H1 (cell line): ENCODE measurements at regions not wholly inside any gene's neighbourhood (a gene's known extent, or its start where the extent isn't known, plus 50 kb on each side); places are given as distances from the start of the nearest gene placed in this dataset.

Experiments used
- CTCF ChIA-PET: fragments of 300-600 bp; sonication (Branson Sonifier 250); formaldehyde crosslinking; loops from one replicate; lab custom pipeline; 2021; ENCODE audit not compliant: partially characterized antibody; lab: Charles Lee
- POLR2A ChIA-PET: fragments of 300-600 bp; sonication (Branson Sonifier 250); formaldehyde crosslinking; loops from one replicate; lab custom pipeline; 2021; ENCODE audit warnings: inconsistent platforms; ENCODE audit not compliant: partially characterized antibody; lab: Charles Lee
- DNase-seq, 2 experiments: peaks; one replicate each; pipeline versions ENCODE4 v3.0.0 to v3.0.0-alpha.2; 2010 to 2022; ENCODE audit warnings: low spot score in 2 of 2, low read depth in 1 of 2, mixed read lengths in 1 of 2
- FAIRE-seq: peaks from 2 replicates; lab custom pipeline; 2011; peaks lifted over from hg19 to GRCh38; lab: Jason Lieb, UNC
- H2AFZ ChIP-seq: 2 replicates; pipeline ENCODE4 v1.8.1; 2012; ENCODE audit warnings: low read length, inconsistent platforms
- H2AK5ac ChIP-seq: 2 replicates; pipeline ENCODE4 v1.6.1; 2013; ENCODE audit warnings: low read depth, low read length
- H2BK120ac ChIP-seq: replicated peaks from 2 replicates; pipeline ENCODE3; 2013; ENCODE audit warnings: low read depth, low read length, inconsistent platforms
- H2BK12ac ChIP-seq: 2 replicates; pipeline ENCODE4 v1.6.1; 2013; ENCODE audit warnings: low read depth, low read length
- H2BK15ac ChIP-seq: 2 replicates; pipeline ENCODE4 v1.6.1; 2013; ENCODE audit warnings: low read length
- H2BK20ac ChIP-seq: 2 replicates; pipeline ENCODE4 v1.6.1; 2013; ENCODE audit warnings: low read length
- H2BK5ac ChIP-seq: 2 replicates; pipeline ENCODE4 v1.6.1; 2013; ENCODE audit warnings: low read depth, low read length
- H3K14ac ChIP-seq: 2 replicates; pipeline ENCODE4 v1.6.1; 2013; ENCODE audit warnings: inconsistent platforms; ENCODE audit not compliant: insufficient read length
- H3K18ac ChIP-seq: 2 replicates; pipeline ENCODE4 v1.6.1; 2013; ENCODE audit warnings: low read length; ENCODE audit errors: extremely low read depth
- H3K23ac ChIP-seq: 2 replicates; pipeline ENCODE4 v1.6.1; 2013; ENCODE audit warnings: inconsistent platforms; ENCODE audit not compliant: insufficient read length
- H3K23me2 ChIP-seq: 2 replicates; pipeline ENCODE4 v1.6.1; 2013; ENCODE audit warnings: low read depth, low read length
- H3K27ac ChIP-seq: 2 replicates; pipeline ENCODE4 v1.6.1; 2011; ENCODE audit warnings: low read depth, low read length, inconsistent platforms
- H3K27me3 ChIP-seq, 4 experiments: replicated peaks in 1 of 4; 1 replicate in 1 of 4; 2 replicates in 3 of 4; pipeline versions ENCODE4 v1.6.1 to v1.8.1; 2011 to 2013; ENCODE audit warnings: low read length in 3 of 4, mild to moderate bottlenecking in 3 of 4, inconsistent platforms in 2 of 4, mixed read lengths in 2 of 4, moderate library complexity in 1 of 4; ENCODE audit not compliant: control insufficient read depth in 3 of 4, insufficient read depth in 3 of 4; ENCODE audit errors: extremely low read depth in 1 of 4
- H3K36me3 ChIP-seq, 4 experiments: 2 replicates each; pipeline versions ENCODE4 v1.6.1 to v1.8.1; 2011 to 2013; ENCODE audit warnings: mild to moderate bottlenecking in 4 of 4, low read length in 3 of 4, moderate library complexity in 2 of 4, control low read depth in 1 of 4, inconsistent platforms in 1 of 4; ENCODE audit not compliant: insufficient read depth in 4 of 4, control insufficient read depth in 2 of 4
- H3K4ac ChIP-seq: replicated peaks from 2 replicates; pipeline ENCODE3; 2013; ENCODE audit warnings: low read length, low read depth, mixed read lengths, inconsistent platforms; ENCODE audit not compliant: insufficient read length
- H3K4me1 ChIP-seq, 4 experiments: replicated peaks in 1 of 4; 1 replicate in 1 of 4; 2 replicates in 3 of 4; pipeline versions ENCODE4 v1.6.1 to v1.8.1; 2011 to 2013; ENCODE audit warnings: low read length in 3 of 4, inconsistent platforms in 2 of 4, mixed read lengths in 1 of 4; ENCODE audit not compliant: insufficient read depth in 4 of 4, control insufficient read depth in 3 of 4
- H3K4me2 ChIP-seq, 2 experiments: 2 replicates each; pipeline versions ENCODE4 v1.6.1 to v1.8.1; 2011 to 2013; ENCODE audit warnings: low read depth in 2 of 2, low read length in 2 of 2, control low read depth in 1 of 2, inconsistent platforms in 1 of 2, mild to moderate bottlenecking in 1 of 2; ENCODE audit not compliant: insufficient read depth in 1 of 2
- H3K4me3 ChIP-seq, 4 experiments: fragments of 200-600, 300-600 bp in 1 of 4; sonication (generic), shearing (Covaris generic), sonication (Bioruptor Twin) in 1 of 4; 2 replicates each; pipeline versions ENCODE4 v1.5.1 to v1.8.1; 2011 to 2016; ENCODE audit warnings: low read length in 4 of 4, low read depth in 3 of 4, control low read depth in 2 of 4, inconsistent platforms in 2 of 4, mild to moderate bottlenecking in 2 of 4, mixed read lengths in 1 of 4, moderate library complexity in 1 of 4; ENCODE audit not compliant: insufficient read depth in 2 of 4; ENCODE audit errors: extremely low read depth in 1 of 4
- H3K56ac ChIP-seq: replicated peaks from 2 replicates; pipeline ENCODE3; 2013; ENCODE audit warnings: low read depth, mild to moderate bottlenecking, mixed read lengths, low read length, inconsistent platforms; ENCODE audit not compliant: insufficient read length
- H3K79me1 ChIP-seq: 2 replicates; pipeline ENCODE4 v1.6.1; 2013; ENCODE audit warnings: low read depth, low read length, control low read depth
- H3K79me2 ChIP-seq, 2 experiments: 2 replicates each; pipeline versions ENCODE4 v1.6.1 to v1.8.1; 2012 to 2013; ENCODE audit warnings: low read length in 2 of 2, mild to moderate bottlenecking in 2 of 2, inconsistent platforms in 1 of 2; ENCODE audit not compliant: insufficient read depth in 2 of 2, control insufficient read depth in 1 of 2
- H3K9ac ChIP-seq, 4 experiments: replicated peaks in 1 of 4; 1 replicate in 1 of 4; 2 replicates in 3 of 4; pipeline versions ENCODE4 v1.6.1 to v1.8.1; 2011 to 2013; ENCODE audit warnings: low read depth in 3 of 4, low read length in 3 of 4, control low read depth in 2 of 4, mild to moderate bottlenecking in 2 of 4, moderate library complexity in 2 of 4, inconsistent platforms in 1 of 4; ENCODE audit errors: extremely low read depth in 1 of 4
- H3K9me3 ChIP-seq, 2 experiments: 2 replicates each; pipeline versions ENCODE4 v1.6.1 to v1.8.1; 2012 to 2013; ENCODE audit warnings: mild to moderate bottlenecking in 2 of 2, moderate library complexity in 2 of 2, control low read depth in 1 of 2, inconsistent platforms in 1 of 2, low read depth in 1 of 2, low read length in 1 of 2, mixed read lengths in 1 of 2; ENCODE audit not compliant: insufficient read depth in 2 of 2
- H4K20me1 ChIP-seq, 2 experiments: replicated peaks in 1 of 2; 2 replicates each; pipeline versions ENCODE3 to v1.8.1; 2011 to 2013; ENCODE audit warnings: inconsistent platforms in 2 of 2, low read length in 2 of 2, mild to moderate bottlenecking in 1 of 2; ENCODE audit not compliant: insufficient read depth in 2 of 2, control insufficient read depth in 1 of 2
- H4K5ac ChIP-seq: 2 replicates; pipeline ENCODE4 v1.6.1; 2013; ENCODE audit warnings: low read length, low read depth, mixed read lengths, inconsistent platforms; ENCODE audit not compliant: insufficient read length
- H4K8ac ChIP-seq: 2 replicates; pipeline ENCODE4 v1.8.0; 2013; ENCODE audit warnings: mild to moderate bottlenecking, moderate library complexity, low read length, inconsistent platforms; ENCODE audit not compliant: insufficient read depth; ENCODE audit errors: extremely low read depth
- H4K91ac ChIP-seq: replicated peaks from 2 replicates; pipeline ENCODE3; 2013; ENCODE audit warnings: low read length, mixed read lengths, inconsistent platforms; ENCODE audit not compliant: insufficient read length
- CHD1 ChIP-seq: IDR thresholded peaks from 2 replicates; pipeline ENCODE4 v1.6.1; 2012; ENCODE audit warnings: low read depth, low read length, improper control_type of control experiment
- CTBP2 ChIP-seq: IDR thresholded peaks from 2 replicates; pipeline ENCODE4 v1.7.0; 2011; ENCODE audit warnings: borderline replicate concordance, mild to moderate bottlenecking, moderate library complexity, mixed read lengths, low read length; ENCODE audit not compliant: insufficient read depth, insufficient read length
- EZH2 ChIP-seq: fragments of 200-600 bp; sonication (generic); IDR thresholded peaks from 2 replicates; pipeline ENCODE4 v1.7.1; 2012; ENCODE audit warnings: low read depth, mild to moderate bottlenecking, moderate library complexity, low read length, inconsistent platforms; ENCODE audit not compliant: severe bottlenecking
- HDAC6 ChIP-seq: IDR thresholded peaks from one replicate; pipeline ENCODE4 v1.7.1; 2012; ENCODE audit warnings: low read depth, mild to moderate bottlenecking, inconsistent platforms, low read length, moderate library complexity
- JUND ChIP-seq: IDR thresholded peaks from 2 replicates; pipeline ENCODE4 v1.6.1; 2011; ENCODE audit warnings: mild to moderate bottlenecking, improper control_type of control experiment, low read length
- KDM4A ChIP-seq: IDR thresholded peaks from one replicate; pipeline ENCODE4 v1.7.1; 2012; ENCODE audit warnings: low read depth, mild to moderate bottlenecking, moderate library complexity, low read length, inconsistent platforms; ENCODE audit not compliant: severe bottlenecking
- POLR2A ChIP-seq, 2 experiments: IDR thresholded peaks; 1 replicate in 1 of 2; 2 replicates in 1 of 2; pipeline ENCODE4 v1.6.1; 2011; ENCODE audit warnings: low read depth in 2 of 2, low read length in 2 of 2, mild to moderate bottlenecking in 2 of 2; ENCODE audit errors: control extremely low read depth in 1 of 2
- RFX5 ChIP-seq: IDR thresholded peaks from 2 replicates; pipeline ENCODE4 v1.6.1; 2011; ENCODE audit warnings: low read depth, low read length, improper control_type of control experiment, borderline replicate concordance
- SIX5 ChIP-seq: IDR thresholded peaks from 2 replicates; pipeline ENCODE4 v1.6.1; 2011; ENCODE audit warnings: mild to moderate bottlenecking, low read depth, low read length
- SP1 ChIP-seq: IDR thresholded peaks from 2 replicates; pipeline ENCODE4 v1.6.1; 2011; ENCODE audit warnings: low read depth, low read length
- SP2 ChIP-seq: IDR thresholded peaks from 2 replicates; pipeline ENCODE4 v1.6.1; 2012; ENCODE audit warnings: mild to moderate bottlenecking, low read length, inconsistent platforms
- SRF ChIP-seq: IDR thresholded peaks from 2 replicates; pipeline ENCODE4 v1.6.1; 2011; ENCODE audit warnings: mild to moderate bottlenecking, low read depth, low read length, moderate library complexity
- TAF7 ChIP-seq: optimal IDR thresholded peaks from 2 replicates; pipeline ENCODE3; 2011; ENCODE audit warnings: low read depth, mild to moderate bottlenecking, inconsistent platforms, low read length, moderate library complexity, borderline replicate concordance
- ZNF274 ChIP-seq: IDR thresholded peaks from 2 replicates; pipeline ENCODE4 v1.7.0; 2012; ENCODE audit warnings: low read length, borderline replicate concordance; ENCODE audit errors: extremely low read depth
- WGBS, 2 experiments: shearing (Covaris generic) in 1 of 2; methylation state at CpG; one replicate each; pipeline versions ENCODE4 v1.1.6 to v1.1.7; 2013 to 2015; ENCODE audit warnings: low lambda C conversion rate in 2 of 2, mixed read lengths in 2 of 2, inconsistent platforms in 1 of 2, low coverage in 1 of 2, missing lambda C conversion rate in 1 of 2; ENCODE audit not compliant: insufficient replicate concordance in 2 of 2, insufficient coverage in 1 of 2, insufficient read length in 1 of 2; ENCODE audit errors: extremely low coverage in 1 of 2, missing lambda C conversion rate in 1 of 2; 5-methylcytosine and 5-hydroxymethylcytosine counted together
- TF ChIP-seq, protein P1 (sequence below): IDR thresholded peaks from 2 replicates; pipeline ENCODE4 v1.6.1; 2012; ENCODE audit warnings: inconsistent platforms

DNA sequence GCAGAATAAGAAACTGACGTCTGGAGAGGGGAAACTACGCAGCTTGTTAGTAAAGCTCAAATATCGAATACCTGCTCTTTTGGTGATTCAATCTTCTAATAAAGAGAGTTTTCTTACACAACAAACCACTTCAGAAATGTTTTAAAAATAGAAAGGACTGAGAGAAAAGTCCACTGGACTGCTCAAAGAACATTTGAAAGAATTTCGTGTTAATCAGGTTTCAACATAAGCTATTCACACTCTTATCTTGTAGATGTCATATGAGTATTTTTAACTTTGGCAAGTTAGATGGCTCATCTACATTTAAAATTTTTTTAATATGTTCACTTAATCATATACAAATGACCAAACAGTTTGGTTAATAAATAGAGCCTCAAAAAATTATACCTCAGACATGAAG, 95.6 kb upstream of the FAM216B start:
- Histone ChIP-seq H3K4me1 (no peaks in the 10 kb centered on the region), H2BK12ac (no peak overlapping the region), H2BK5ac (no peak overlapping the region), H3K4ac (no peak overlapping the region), H4K5ac (no peak overlapping the region), H3K9ac (no peak overlapping the region), H2AFZ (no peak overlapping the region), H4K8ac (no peak overlapping the region), H3K23ac (no peak overlapping the region), H3K56ac (no peak overlapping the region), H2BK120ac (no peak overlapping the region), H4K20me1 (no peaks in the 10 kb centered on the region), H4K91ac (no peak overlapping the region), H3K36me3 (no peaks in the 10 kb centered on the region), H3K79me1 (no peaks in the 10 kb centered on the region), H3K14ac (no peak overlapping the region), H3K4me2 (no peak overlapping the region), H2BK20ac (no peak overlapping the region), H2AK5ac (no peak overlapping the region), H3K18ac (no peak overlapping the region), H3K27ac (no peak overlapping the region), H3K4me3 (no peak overlapping the region), H3K23me2 (no peaks in the 10 kb centered on the region), H3K27me3 (no peaks in the 10 kb centered on the region), H2BK15ac (no peak overlapping the region), H3K79me2 (no peaks in the 10 kb centered on the region), H3K9me3 (no peaks in the 10 kb centered on the region)
- no peak for DNase-seq
- ChIA-PET CTCF (no interaction called here), POLR2A (interaction anchor here (1.5 kb wide), 1 partner anchor 175 kb away, joined by 3 read pairs; no protein-coding TSS in a partner anchor)
- FAIRE-seq, result no peak
- TF ChIP-seq SP2, result no peak
- TF ChIP-seq CTBP2, result no peak
- TF ChIP-seq, protein P1, sequence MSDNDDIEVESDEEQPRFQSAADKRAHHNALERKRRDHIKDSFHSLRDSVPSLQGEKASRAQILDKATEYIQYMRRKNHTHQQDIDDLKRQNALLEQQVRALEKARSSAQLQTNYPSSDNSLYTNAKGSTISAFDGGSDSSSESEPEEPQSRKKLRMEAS, result no peak
- TF ChIP-seq JUND, result no peak
- TF ChIP-seq TAF7, result no peak
- TF ChIP-seq POLR2A (IDR thresholded peaks at IDR 0.05; ENCODE audit: control extremely low read depth in 1 of 2, low read depth in 2 of 2, low read length in 2 of 2), result no peak
- TF ChIP-seq HDAC6, result no peak
- TF ChIP-seq RFX5, result no peak
- TF ChIP-seq SP1, result no peak
- no peak for TF ChIP-seq SRF
- TF ChIP-seq EZH2, result no peak
- no peak for TF ChIP-seq ZNF274
- no peak for TF ChIP-seq SIX5
- TF ChIP-seq CHD1, result no peak
- TF ChIP-seq KDM4A, result no peak
- 90% methylated on average over 4 of the region's 4 CpGs; no CpG with 5 or more reads in 1 of the 2 experiments for WGBS, 2 experiments
